HEK293T (cell line): ENCODE measurements at regions not wholly inside any gene's neighbourhood (a gene's known extent, or its start where the extent isn't known, plus 50 kb on each side); places are given as distances from the start of the nearest gene placed in this dataset.

Source experiments
- CTCF ChIA-PET: fragments of 350-600 bp; formaldehyde crosslinking; extraction: SDS; loops from one replicate; lab custom pipeline; 2021; ENCODE audit warnings: antibody characterized with exemption, inconsistent platforms; lab: Yijun Ruan, JAX
- POLR2A ChIA-PET: fragments of 350-600 bp; formaldehyde crosslinking; extraction: SDS; loops from one replicate; lab custom pipeline; 2020; ENCODE audit warnings: antibody characterized with exemption, inconsistent platforms; lab: Yijun Ruan, JAX
- DNase-seq: peaks from one replicate; pipeline ENCODE4 v3.0.0; 2012; ENCODE audit warnings: mixed read lengths; ENCODE audit errors: extremely low spot score
- ARNT ChIP-seq: fragments of 450-650 bp; IDR thresholded peaks from 2 replicates; pipeline ENCODE4 v1.6.1; 2017; ENCODE audit warnings: mild to moderate bottlenecking
- BHLHE40 ChIP-seq: fragments of 450-650 bp; IDR thresholded peaks from 2 replicates; pipeline ENCODE4 v1.6.1; 2016; ENCODE audit warnings: mild to moderate bottlenecking, moderate library complexity, borderline replicate concordance
- CTBP1 ChIP-seq: fragments of 450-650 bp; IDR thresholded peaks from 2 replicates; pipeline ENCODE4 v1.6.1; 2016; ENCODE audit warnings: borderline replicate concordance
- ELF4 ChIP-seq: fragments of 450-650 bp; IDR thresholded peaks from 2 replicates; pipeline ENCODE4 v1.6.1; 2017; ENCODE audit warnings: antibody characterized with exemption
- FOXA1 ChIP-seq: fragments of 450-650 bp; IDR thresholded peaks from 2 replicates; pipeline ENCODE4 v1.6.1; 2016; ENCODE audit warnings: mild to moderate bottlenecking
- FOXK2 ChIP-seq: fragments of 450-650 bp; IDR thresholded peaks from 2 replicates; pipeline ENCODE4 v1.6.1; 2016; ENCODE audit warnings: mild to moderate bottlenecking
- FOXM1 ChIP-seq: fragments of 450-650 bp; IDR thresholded peaks from 2 replicates; pipeline ENCODE4 v1.6.1; 2017; ENCODE audit warnings: mild to moderate bottlenecking, borderline replicate concordance
- HDGF ChIP-seq: fragments of 450-650 bp; IDR thresholded peaks from 2 replicates; pipeline ENCODE4 v1.6.1; 2017; ENCODE audit warnings: antibody characterized with exemption, borderline replicate concordance
- L3MBTL2 ChIP-seq: fragments of 450-650 bp; conservative IDR thresholded peaks from 2 replicates; pipeline ENCODE4 v1.6.1; 2016; ENCODE audit warnings: mild to moderate bottlenecking
- LEF1 ChIP-seq: fragments of 450-650 bp; IDR thresholded peaks from 2 replicates; pipeline ENCODE4 v1.6.1; 2017; ENCODE audit warnings: mild to moderate bottlenecking, borderline replicate concordance
- NFRKB ChIP-seq: fragments of 450-650 bp; IDR thresholded peaks from 2 replicates; pipeline ENCODE4 v1.6.1; 2016; ENCODE audit warnings: mild to moderate bottlenecking, moderate library complexity
- SP1 ChIP-seq: fragments of 450-650 bp; IDR thresholded peaks from 2 replicates; pipeline ENCODE4 v1.6.1; 2017
- SUZ12 ChIP-seq: fragments of 450-650 bp; IDR thresholded peaks from 2 replicates; pipeline ENCODE4 v1.6.1; 2016; ENCODE audit warnings: mild to moderate bottlenecking
- TARDBP ChIP-seq: fragments of 450-650 bp; IDR thresholded peaks from 2 replicates; pipeline ENCODE4 v1.6.1; 2016
- ZNF384 ChIP-seq: fragments of 450-650 bp; IDR thresholded peaks from 2 replicates; pipeline ENCODE4 v1.6.1; 2016
- TF ChIP-seq, protein P1 (sequence below): fragments of 450-650 bp; IDR thresholded peaks from 2 replicates; pipeline ENCODE4 v1.6.1; 2016

DNA sequence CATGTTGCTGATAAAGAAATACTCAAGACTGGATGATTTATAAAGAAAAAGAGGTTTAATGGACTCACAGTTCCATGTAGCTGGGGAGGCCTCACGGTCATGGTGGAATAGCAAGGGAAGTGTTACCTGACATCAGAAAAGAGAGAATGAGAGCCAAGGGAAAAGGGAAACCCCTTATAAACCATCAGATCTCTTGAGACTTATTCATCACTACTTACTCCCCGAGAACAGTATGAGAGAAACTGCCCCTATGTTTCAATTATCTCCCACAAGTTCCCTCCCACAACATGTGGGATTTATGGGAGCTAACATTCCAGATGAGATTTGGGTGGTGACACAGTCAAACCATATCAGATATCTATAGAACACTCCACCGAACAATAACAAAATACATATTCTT lies 904.6 kb downstream of the PDCD6IP start:
- no peak for TF ChIP-seq FOXM1
- no peak for TF ChIP-seq CTBP1
- no peak for TF ChIP-seq FOXA1
- POLR2A ChIA-PET: no interaction called here
- CTCF ChIA-PET: no interaction called here
- DNase-seq: no peak

DNA sequence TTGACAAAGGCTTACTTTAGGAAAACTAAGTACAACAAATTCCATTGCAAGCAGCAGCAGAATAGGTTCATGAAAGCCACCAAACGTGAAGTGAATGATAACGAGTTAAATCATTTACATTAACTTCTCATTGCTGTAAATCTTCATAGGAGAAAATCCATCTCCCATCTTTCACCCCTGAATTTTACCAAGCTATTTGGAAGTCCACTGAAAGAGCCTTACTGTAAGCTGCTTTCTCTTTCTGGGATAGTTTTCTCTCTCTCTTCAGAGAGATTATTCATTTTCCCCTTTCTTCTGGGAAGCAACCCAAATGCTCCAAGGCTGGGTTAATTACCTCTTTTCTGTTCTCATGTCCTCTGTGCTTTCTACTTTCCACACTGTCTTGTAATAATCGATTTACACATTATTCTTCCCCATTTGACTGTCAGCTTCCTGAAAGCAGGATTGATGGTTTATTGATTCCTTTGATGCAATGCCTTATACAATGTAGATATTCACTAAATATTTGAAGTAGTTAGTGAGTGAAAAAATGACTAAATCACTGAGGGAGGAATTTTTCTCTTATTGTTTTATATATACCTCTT lies 914.3 kb upstream of the ARPP21 start:
- TF ChIP-seq LEF1: no peak
- no peak for TF ChIP-seq ZNF384
- no peak for TF ChIP-seq SP1
- no peak for TF ChIP-seq BHLHE40
- TF ChIP-seq TARDBP: no peak
- no peak for TF ChIP-seq L3MBTL2
- TF ChIP-seq NFRKB: no peak
- ChIA-PET CTCF (no interaction called here), POLR2A (no interaction called here)
- DNase-seq: no peak

DNA sequence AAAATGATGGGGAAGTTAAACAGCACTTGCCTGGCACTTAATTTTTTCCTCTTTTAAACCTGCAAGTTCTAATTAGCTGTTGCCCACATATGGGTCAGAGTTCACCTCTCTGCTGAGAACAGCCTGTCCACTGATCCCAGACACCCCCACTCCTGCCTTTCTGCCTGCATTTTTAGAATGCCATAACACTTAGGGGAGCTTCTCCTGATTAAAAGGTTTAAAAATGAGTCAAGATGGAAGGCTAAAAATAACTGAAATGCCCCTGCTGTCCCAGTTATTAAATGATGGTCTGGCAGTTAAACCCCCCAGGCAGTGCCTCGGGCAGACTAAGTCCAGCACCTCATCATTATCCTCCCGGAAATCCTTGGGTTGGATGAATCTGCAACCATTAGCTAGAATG lies 913.6 kb upstream of the ARPP21 start:
- ChIA-PET POLR2A (no interaction called here), CTCF (no interaction called here)
- no peak for DNase-seq
- TF ChIP-seq BHLHE40 (no peak), ELF4 (no peak), ZNF384 (no peak), LEF1 (no peak), CTBP1 (no peak), ARNT (no peak), TARDBP (no peak), SUZ12 (no peak), FOXK2 (no peak), L3MBTL2 (no peak), SP1 (no peak), FOXM1 (no peak), NFRKB (no peak), FOXA1 (no peak), HDGF (no peak)
- TF ChIP-seq, protein P1, sequence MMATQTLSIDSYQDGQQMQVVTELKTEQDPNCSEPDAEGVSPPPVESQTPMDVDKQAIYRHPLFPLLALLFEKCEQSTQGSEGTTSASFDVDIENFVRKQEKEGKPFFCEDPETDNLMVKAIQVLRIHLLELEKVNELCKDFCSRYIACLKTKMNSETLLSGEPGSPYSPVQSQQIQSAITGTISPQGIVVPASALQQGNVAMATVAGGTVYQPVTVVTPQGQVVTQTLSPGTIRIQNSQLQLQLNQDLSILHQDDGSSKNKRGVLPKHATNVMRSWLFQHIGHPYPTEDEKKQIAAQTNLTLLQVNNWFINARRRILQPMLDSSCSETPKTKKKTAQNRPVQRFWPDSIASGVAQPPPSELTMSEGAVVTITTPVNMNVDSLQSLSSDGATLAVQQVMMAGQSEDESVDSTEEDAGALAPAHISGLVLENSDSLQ: no peak

DNA sequence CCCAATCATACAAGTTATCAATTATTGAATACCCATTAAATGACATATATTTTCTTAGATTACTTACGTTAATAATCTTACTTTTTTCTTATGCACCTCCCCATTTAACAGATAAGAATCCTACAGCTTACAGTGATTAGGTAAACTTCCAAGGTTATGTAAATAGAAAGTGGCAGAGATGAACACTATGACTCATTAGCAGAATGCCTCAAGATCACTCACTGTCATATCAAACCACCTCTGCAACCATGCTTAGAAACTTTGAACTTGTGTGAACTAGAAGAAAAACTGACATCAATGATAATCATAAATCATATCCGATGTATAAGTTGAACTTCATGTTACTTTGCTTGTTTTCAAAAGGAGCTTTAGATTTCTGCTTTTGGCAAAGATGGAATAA lies 911.6 kb upstream of the ARPP21 start:
- CTCF ChIA-PET: no interaction called here
- TF ChIP-seq BHLHE40 (no peak), TARDBP (no peak), ZNF384 (no peak), ARNT (no peak), LEF1 (no peak), SP1 (no peak), FOXA1 (no peak), HDGF (no peak), CTBP1 (no peak), SUZ12 (no peak), L3MBTL2 (no peak), ELF4 (no peak), FOXK2 (no peak), FOXM1 (no peak), NFRKB (no peak)
- TF ChIP-seq, protein P1: no peak
- DNase-seq: no peak
- POLR2A ChIA-PET: no interaction called here

DNA sequence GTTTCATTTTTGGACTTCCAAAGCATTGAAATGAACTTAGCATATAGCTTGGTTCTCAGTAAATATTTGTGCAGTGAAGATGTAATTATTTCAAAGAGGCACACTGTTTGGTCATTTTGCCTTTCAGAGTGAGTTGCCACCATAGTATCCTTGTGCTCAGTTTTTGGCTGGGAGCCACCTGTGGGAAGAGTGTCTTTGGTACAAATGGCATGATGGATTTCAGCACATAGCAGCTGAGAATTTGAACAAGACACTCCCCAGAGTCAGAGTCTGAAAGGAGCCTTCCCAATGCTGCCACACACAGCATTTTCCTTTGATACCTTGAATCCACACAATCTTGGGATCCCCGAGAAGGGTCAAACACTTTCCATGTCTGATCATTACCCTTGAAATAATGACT lies 897.2 kb upstream of the ARPP21 start:
- TF ChIP-seq SP1: no peak
- TF ChIP-seq ARNT: no peak
- TF ChIP-seq CTBP1: no peak
- TF ChIP-seq L3MBTL2: no peak
- TF ChIP-seq FOXA1: no peak
- TF ChIP-seq FOXK2: no peak
- TF ChIP-seq BHLHE40: no peak
- TF ChIP-seq LEF1: no peak
- TF ChIP-seq FOXM1: no peak
- TF ChIP-seq ELF4: no peak
- ChIA-PET POLR2A (no interaction called here), CTCF (no interaction called here)
- no peak for DNase-seq

DNA sequence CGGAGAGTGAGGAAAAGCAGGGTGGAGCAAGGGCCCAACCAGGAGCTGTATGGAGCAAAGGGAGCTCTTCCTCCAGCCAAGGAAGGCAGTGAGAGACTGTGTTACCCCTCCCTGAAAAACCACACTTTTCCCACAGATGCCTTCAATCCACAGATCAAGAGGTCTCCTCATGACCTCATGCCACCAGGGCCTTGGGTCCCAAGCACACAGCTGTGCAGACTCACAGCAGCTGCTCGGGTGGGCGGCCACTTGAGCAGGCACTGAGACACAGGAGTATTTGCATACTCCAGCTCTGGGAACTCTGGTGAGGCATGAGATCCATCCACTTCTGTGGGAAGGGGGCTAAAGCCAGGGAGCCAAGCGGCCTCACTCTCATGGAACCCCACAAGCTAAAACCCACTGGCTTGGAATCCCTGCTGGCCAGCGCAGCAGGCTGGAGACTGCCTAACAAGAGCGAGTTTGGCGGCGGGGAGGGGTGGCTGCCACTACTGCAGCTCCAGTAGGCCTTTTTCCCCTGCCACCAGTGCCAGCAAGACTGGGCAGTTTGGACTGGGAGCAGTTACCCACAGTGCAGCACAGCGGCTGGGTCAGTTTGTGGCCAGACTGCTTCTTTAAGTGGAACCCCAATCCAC lies 880.6 kb upstream of the ARPP21 start:
- ChIA-PET CTCF (no interaction called here), POLR2A (no interaction called here)
- DNase-seq: no peak
- TF ChIP-seq ZNF384 (no peak), BHLHE40 (no peak), ELF4 (no peak), ARNT (no peak), LEF1 (no peak), CTBP1 (no peak), SP1 (no peak), NFRKB (no peak), SUZ12 (no peak), L3MBTL2 (no peak), FOXK2 (no peak), HDGF (no peak), TARDBP (no peak), FOXA1 (no peak), FOXM1 (no peak)
- TF ChIP-seq, protein P1: no peak
